ENCODE measurements at regions not wholly inside any gene's neighbourhood (a gene's known extent, or its start where the extent isn't known, plus 50 kb on each side); places are given as distances from the start of the nearest gene placed in this dataset.
A peak's percentile ranks its signal among the peaks of the same experiment; 100 is the strongest.
"Not testable (repeated sequence)": the region's sequence is repeated elsewhere in the genome, so short reads cannot be mapped to it uniquely, and the experiment has no call there.

- DNase-seq (ENCODE audit: low spot score) = no peak
These were observed 60.6 kb upstream of the EMB start for GRCh38 chr5:50501491-50502228.

- not testable (repeated sequence) for DNase-seq (ENCODE audit: low spot score)
These were observed 72.0 kb upstream of the EMB start for GRCh38 chr5:50513028-50513457.

DNA sequence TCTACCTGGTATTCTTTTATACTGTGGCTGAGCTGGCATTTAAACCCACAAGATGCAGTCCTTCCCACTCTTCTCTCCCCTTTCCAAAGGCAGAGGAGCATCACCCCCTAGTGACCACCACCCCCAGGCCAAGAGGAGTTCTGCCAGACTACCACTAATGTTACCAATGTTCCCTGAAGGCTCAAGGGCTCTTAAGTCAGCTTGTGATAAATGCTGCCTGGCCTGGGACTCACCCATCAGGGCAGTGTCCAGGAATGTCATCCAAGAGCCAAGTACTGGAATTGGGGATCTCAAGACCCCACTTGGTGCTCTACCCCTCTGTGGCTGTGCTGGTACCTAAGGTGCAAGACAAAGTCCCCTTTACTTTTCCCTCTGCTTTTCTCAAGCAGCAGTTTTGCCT, 80.0 kb upstream of the EMB start:
- DNase-seq (ENCODE audit: low spot score) = not testable (repeated sequence)

DNA sequence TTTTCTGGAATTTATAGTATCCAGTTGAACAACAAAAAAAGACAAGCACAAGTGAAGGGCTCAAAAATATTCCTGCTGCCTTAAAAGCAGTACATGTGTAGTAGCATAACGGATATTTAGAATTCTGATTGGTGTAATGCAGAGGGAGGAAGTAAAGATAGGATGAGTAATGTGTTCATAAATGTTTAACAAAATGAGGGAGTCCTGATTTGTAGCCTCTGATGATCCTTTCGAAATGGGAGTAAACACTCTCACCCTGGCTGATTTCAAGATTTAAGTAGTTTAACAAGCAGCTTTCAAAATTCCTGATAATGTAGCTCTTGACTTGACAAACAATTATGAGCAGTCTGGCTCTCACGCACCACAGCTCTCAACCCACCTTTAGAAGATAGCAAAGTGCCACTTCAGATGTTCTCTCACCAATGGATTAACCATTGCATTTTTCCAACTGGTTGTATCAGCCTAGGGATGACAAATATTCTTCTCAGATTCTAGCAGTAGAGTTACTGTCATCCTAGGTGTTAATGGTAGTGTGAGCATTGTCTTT, 86.5 kb upstream of the EMB start:
- peak; percentile 1 for DNase-seq (ENCODE audit: low spot score)

DNA sequence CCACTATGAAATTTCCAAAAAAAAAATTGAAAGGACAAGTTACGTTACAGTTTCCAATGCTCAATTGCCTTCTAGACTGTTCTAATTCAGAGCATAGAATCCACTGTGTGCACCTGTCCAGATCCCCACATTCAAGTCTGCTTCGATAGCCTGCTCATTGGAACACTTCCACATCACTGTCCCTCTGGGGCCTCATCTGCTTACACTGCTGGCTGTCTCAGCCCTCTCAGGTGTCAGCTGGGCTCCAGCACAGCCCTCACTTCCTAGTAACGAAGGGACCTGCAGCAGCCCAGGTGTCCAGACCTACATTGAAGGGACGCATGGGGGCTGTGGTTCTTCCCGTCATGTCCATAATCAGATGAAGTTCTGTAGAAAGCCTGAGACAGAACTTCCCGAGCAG, 94.3 kb upstream of the EMB start:
- no peak for DNase-seq (ENCODE audit: low spot score)

DNA sequence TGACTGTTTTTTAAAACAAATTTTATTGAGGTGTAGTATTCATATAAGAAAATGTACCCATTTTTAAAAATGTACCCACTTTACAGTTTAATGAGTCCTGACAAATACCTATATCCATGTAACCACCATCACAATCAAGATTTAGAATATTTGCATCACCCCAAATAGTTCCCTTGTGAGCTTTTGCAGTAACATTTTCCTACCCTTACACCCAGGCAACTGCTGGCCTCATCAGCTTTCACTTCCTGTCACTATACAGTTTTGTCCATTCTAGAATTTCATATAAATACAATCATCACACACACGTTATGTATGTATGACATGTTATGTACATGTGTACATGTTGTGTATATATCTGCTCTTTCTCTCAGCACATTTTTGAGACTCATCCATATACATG, 96.4 kb upstream of the EMB start:
- DNase-seq (ENCODE audit: low spot score) = not testable (repeated sequence)

- DNase-seq (ENCODE audit: low spot score) = no peak
These were observed 106.2 kb upstream of the EMB start for GRCh38 chr5:50547303-50547702.

DNA sequence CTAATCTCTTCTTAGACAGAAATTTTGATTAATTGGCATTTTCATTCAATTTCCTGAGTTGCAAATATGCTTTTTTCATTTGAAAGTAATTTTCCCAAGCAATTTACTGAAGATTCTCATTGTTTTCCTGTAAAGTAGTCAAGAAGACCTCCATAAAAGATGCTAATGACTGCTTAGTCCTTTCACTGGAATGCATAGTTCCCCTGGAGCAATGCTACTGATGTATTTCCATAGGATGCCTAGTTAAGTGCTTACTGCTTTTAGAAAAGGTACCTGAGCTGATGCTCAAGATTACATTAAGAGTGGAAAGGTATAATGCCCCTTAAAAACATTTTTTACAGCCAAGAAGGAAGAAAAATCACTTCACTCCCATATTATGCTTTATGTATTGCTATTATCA, 109.2 kb upstream of the EMB start:
- DNase-seq (ENCODE audit: low spot score) = no peak

GRCh38 chr5:50550993-50551392, 109.9 kb upstream of the EMB start:
- no peak for DNase-seq (ENCODE audit: low spot score)

GRCh38 chr5:50553560-50553984, 112.5 kb upstream of the EMB start:
- no peak for DNase-seq (ENCODE audit: low spot score)

- not testable (repeated sequence) for DNase-seq (ENCODE audit: low spot score)
These were observed 107.8 kb upstream of the PARP8 start for GRCh38 chr5:50558640-50559039.

DNA sequence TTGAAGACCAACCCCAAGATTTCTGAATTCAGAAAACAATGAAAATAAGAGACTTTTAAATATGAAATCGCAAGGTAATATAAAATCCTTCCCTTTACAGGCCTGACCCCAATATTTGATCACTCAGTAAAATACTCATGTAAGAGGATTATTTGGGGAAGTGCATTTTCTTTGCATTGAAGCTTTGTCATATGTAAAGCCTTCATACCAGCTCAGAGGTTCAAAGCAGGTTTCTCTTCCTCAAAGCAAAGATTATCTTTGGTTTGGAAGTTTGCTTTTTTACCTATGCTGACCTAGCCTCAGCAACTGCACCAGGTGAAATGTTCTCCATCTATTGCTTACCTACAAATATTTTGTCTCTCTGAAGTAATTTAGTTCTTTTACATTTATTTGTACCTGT, 106.5 kb upstream of the PARP8 start:
- no peak for DNase-seq (ENCODE audit: low spot score)

DNA sequence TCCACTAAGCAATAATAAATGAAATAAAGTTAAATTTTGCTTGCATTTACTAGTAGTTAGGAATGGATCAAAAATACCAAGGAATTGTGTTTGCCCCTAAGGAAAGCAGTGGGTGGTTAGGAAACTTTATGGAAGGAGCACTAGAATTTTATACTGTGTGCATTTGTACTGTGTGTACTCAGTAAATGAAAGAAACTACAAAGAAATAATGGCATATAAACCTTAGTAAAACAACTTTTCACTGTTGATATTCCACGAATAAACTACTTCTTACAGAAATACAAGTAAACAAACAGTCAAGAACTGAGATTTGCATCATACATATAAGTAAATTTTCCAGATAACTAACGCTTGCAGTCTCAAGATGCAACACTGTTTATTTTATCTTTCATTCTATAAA, 103.7 kb upstream of the PARP8 start:
- no peak for DNase-seq (ENCODE audit: low spot score)

DNA sequence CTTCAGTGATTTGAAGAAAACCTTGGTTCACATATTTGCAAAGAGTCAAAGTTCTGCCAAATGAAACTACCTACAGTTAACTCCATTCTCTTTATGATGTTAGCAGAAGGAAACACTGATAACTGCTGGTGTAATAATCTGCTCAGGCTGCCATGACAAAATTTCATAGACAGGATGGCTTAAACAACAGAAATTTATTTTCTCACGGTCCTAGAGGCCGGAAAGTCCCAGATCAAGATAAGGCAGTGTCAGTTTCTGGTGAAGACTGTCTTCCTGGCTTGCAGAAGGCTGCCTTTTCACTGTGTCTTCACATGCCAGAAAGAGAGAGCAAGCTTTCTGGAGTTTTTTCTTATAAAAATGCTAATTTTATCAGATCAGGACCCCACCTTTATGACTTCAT, 102.4 kb upstream of the PARP8 start:
- no peak for DNase-seq (ENCODE audit: low spot score)

DNA sequence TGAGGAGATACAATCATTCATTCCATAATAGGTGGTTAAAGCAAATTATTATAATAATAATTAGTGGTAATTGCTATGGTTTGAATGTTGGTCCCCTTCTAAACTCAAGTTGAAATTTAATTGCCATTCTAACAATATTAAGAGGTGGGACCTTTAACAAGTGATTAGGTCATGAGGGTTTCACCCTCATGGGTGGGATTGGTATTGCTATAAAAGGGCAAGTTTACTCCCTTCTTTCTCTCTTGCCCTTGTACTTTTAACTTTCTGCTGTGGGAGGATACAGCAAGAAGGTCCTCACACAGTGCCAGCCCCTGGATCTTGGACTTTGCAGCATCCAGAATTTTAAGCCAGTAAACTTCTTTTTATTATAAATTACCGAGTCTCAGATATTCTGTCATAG, 101.9 kb upstream of the PARP8 start:
- no peak for DNase-seq (ENCODE audit: low spot score)

DNA sequence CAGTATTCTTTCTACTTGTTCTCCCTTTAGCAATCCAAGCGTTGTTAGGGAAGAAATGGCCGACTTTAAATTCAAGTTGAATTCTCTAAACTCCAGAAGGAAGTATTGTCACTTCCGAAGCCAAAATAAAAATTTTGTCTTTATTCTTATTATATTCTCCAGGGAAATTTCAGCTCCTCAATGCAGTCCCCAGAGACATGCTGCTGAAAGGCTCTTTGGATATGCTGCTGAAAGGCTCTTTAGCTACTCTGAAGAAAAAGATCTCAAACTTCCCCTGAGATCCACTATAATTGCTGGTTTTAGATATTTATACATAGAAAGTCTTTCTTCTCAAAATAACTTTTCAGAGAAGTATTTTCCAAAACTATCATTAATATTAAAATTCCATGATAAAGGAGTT, 92.3 kb upstream of the PARP8 start:
- no peak for DNase-seq (ENCODE audit: low spot score)

GRCh38 chr5:50575740-50576139, 90.7 kb upstream of the PARP8 start:
- no peak for DNase-seq (ENCODE audit: low spot score)

- no peak for DNase-seq (ENCODE audit: low spot score)
These were observed 90.2 kb upstream of the PARP8 start for GRCh38 chr5:50576265-50576664.

- no peak for DNase-seq (ENCODE audit: low spot score)
These were observed 89.7 kb upstream of the PARP8 start for GRCh38 chr5:50576686-50577256.

DNA sequence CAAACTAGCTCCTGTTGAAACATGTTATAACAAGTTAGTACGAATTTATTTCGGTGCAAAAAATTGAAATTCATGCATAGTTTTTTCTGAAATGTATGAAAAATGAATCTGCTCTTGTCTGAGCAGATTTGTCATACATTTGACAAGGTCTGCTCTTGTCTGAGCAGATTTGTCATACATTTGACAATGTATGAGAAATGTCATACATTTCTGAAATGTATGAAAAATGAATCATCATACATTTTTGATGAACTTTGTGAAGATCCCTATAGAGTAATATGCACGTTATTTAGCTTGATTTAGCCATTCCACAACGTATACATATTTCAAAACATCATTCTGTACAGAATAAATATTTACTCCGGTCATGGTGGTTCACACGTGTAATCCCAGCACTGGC, 85.9 kb upstream of the PARP8 start:
- no peak for DNase-seq (ENCODE audit: low spot score)

DNA sequence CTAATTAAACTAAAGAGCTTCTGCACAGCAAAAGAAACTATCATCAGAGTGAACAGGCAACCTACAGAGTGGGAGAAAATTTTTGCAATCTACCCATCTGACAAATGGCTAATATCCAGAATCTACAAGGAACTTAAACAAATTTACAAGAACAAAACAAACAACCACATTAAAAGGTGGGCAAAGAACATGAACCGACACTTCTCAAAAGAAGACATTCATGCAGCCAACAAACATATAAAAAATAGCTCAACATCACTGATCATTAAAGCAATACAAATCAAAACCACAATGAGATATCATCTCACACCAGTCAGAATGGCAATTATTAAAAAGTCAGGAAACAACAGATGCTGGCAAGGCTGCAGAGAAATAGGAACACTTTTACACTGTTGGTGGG, 84.6 kb upstream of the PARP8 start:
- not testable (repeated sequence) for DNase-seq (ENCODE audit: low spot score)

- DNase-seq (ENCODE audit: low spot score) = no peak
These were observed 83.7 kb upstream of the PARP8 start for GRCh38 chr5:50582699-50583098.

DNA sequence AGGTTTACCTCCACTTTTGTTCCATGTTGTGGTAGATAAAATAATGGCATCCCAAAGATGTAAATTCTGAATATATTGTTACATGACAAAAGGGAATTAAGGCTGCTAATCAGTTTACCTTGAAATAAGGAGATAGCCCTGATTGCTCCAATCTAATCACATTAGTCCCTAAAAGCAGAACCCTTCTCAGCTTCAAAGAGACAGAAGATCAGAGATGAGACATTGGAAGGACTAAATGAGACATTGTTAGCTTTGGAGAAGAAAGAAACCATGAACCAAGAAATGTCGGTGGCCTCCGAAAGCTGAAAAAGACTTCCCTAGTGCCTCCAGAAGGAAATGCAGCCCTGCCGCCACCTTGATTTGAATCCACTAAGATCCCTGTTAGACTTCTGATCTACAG, 82.8 kb upstream of the PARP8 start:
- DNase-seq (ENCODE audit: low spot score) = no peak

GRCh38 chr5:50588471-50588870, 78.0 kb upstream of the PARP8 start:
- not testable (repeated sequence) for DNase-seq (ENCODE audit: low spot score)

Measured in HuH-7.5 (cell line).